H9 (cell line): ENCODE measurements at regions not wholly inside any gene's neighbourhood (a gene's known extent, or its start where the extent isn't known, plus 50 kb on each side); places are given as distances from the start of the nearest gene placed in this dataset.
"Not testable (repeated sequence)": the region's sequence is repeated elsewhere in the genome, so short reads cannot be mapped to it uniquely, and the experiment has no call there.

Source experiments
- DNase-seq: peaks from one replicate; pipeline ENCODE4 v3.0.0-alpha.2; 2017
- H2AFZ ChIP-seq: one replicate; pipeline ENCODE4 v1.6.1; 2013; ENCODE audit warnings: mild to moderate bottlenecking, low read length, control low read depth, moderate library complexity
- H2AK5ac ChIP-seq: 2 replicates; pipeline ENCODE4 v1.6.1; 2013; ENCODE audit warnings: low read length, control low read depth, mixed read lengths; ENCODE audit not compliant: insufficient read length
- H2BK120ac ChIP-seq: one replicate; pipeline ENCODE4 v1.6.1; 2013; ENCODE audit warnings: low read depth, mild to moderate bottlenecking, low read length, control low read depth, inconsistent platforms; ENCODE audit not compliant: poor library complexity, severe bottlenecking
- H2BK12ac ChIP-seq: 2 replicates; pipeline ENCODE4 v1.6.1; 2013; ENCODE audit warnings: low read length, control low read depth, mixed read lengths, low read depth; ENCODE audit not compliant: insufficient read length
- H2BK15ac ChIP-seq: 2 replicates; pipeline ENCODE4 v1.6.1; 2013; ENCODE audit warnings: low read depth, low read length, control low read depth
- H2BK20ac ChIP-seq: one replicate; pipeline ENCODE4 v1.6.1; 2013; ENCODE audit warnings: low read depth, mild to moderate bottlenecking, low read length, control low read depth, inconsistent platforms; ENCODE audit not compliant: poor library complexity, severe bottlenecking
- H2BK5ac ChIP-seq: 2 replicates; pipeline ENCODE4 v1.6.1; 2013; ENCODE audit warnings: low read length, control low read depth, mixed read lengths; ENCODE audit not compliant: insufficient read length
- H3K14ac ChIP-seq: 2 replicates; pipeline ENCODE4 v1.6.1; 2013; ENCODE audit warnings: low read length, control low read depth; ENCODE audit not compliant: insufficient read depth
- H3K18ac ChIP-seq: 2 replicates; pipeline ENCODE4 v1.6.1; 2013; ENCODE audit warnings: low read depth, mild to moderate bottlenecking, mixed read lengths, low read length, control low read depth; ENCODE audit not compliant: insufficient read length
- H3K23ac ChIP-seq: 2 replicates; pipeline ENCODE4 v1.6.1; 2013; ENCODE audit warnings: low read length, control low read depth, mixed read lengths, low read depth; ENCODE audit not compliant: insufficient read length
- H3K23me2 ChIP-seq: 2 replicates; pipeline ENCODE4 v1.6.1; 2013; ENCODE audit warnings: low read depth, mild to moderate bottlenecking, mixed read lengths, low read length, control low read depth; ENCODE audit not compliant: insufficient read length, poor library complexity, severe bottlenecking
- H3K27ac ChIP-seq: 2 replicates; pipeline ENCODE4 v1.5.1; 2013; ENCODE audit warnings: low read length, control low read depth, mixed read lengths, low read depth; ENCODE audit not compliant: insufficient read length
- H3K27me3 ChIP-seq: 2 replicates; pipeline ENCODE4 v1.6.1; 2013; ENCODE audit warnings: low read length, control low read depth, inconsistent platforms; ENCODE audit not compliant: insufficient read depth
- H3K4ac ChIP-seq: 2 replicates; pipeline ENCODE4 v1.6.1; 2013; ENCODE audit warnings: low read depth, mild to moderate bottlenecking, control low read depth, inconsistent platforms, low read length, moderate library complexity
- H3K4me1 ChIP-seq: 2 replicates; pipeline ENCODE4 v1.6.1; 2013; ENCODE audit warnings: low read length, control low read depth, inconsistent platforms; ENCODE audit not compliant: insufficient read depth
- H3K4me2 ChIP-seq: 2 replicates; pipeline ENCODE4 v1.6.1; 2013; ENCODE audit warnings: low read length, control low read depth, mixed read lengths; ENCODE audit not compliant: insufficient read length, insufficient read depth
- H3K56ac ChIP-seq: 2 replicates; pipeline ENCODE4 v1.6.1; 2013; ENCODE audit warnings: low read depth, mild to moderate bottlenecking, mixed read lengths, low read length, control low read depth; ENCODE audit not compliant: insufficient read length
- H3K79me1 ChIP-seq: 2 replicates; pipeline ENCODE4 v1.6.1; 2013; ENCODE audit warnings: low read depth, mild to moderate bottlenecking, moderate library complexity, low read length, control low read depth, inconsistent platforms; ENCODE audit not compliant: insufficient read depth, poor library complexity, severe bottlenecking
- H3K79me2 ChIP-seq: 2 replicates; pipeline ENCODE4 v1.6.1; 2013; ENCODE audit warnings: low read length, control low read depth, inconsistent platforms; ENCODE audit not compliant: insufficient read depth
- H3K9ac ChIP-seq: 2 replicates; pipeline ENCODE4 v1.6.1; 2013; ENCODE audit warnings: low read length, control low read depth, mixed read lengths; ENCODE audit not compliant: insufficient read length; ENCODE audit errors: extremely low read depth
- H3K9me3 ChIP-seq: one replicate; pipeline ENCODE4 v1.6.1; 2013; ENCODE audit warnings: low read depth, low read length, inconsistent platforms; ENCODE audit not compliant: control insufficient read depth
- H3T11ph ChIP-seq: one replicate; pipeline ENCODE4 v1.6.1; 2013; ENCODE audit warnings: mild to moderate bottlenecking, low read length, control low read depth, inconsistent platforms
- H4K20me1 ChIP-seq: one replicate; pipeline ENCODE4 v1.6.1; 2013; ENCODE audit not compliant: control insufficient read depth, insufficient read length, insufficient read depth
- H4K5ac ChIP-seq: 2 replicates; pipeline ENCODE4 v1.6.1; 2013; ENCODE audit warnings: low read depth, mild to moderate bottlenecking, mixed read lengths, low read length, control low read depth; ENCODE audit not compliant: insufficient read length
- H4K8ac ChIP-seq: replicated peaks from 2 replicates; pipeline ENCODE4 v1.6.1; 2013; ENCODE audit warnings: low read length, control low read depth, mixed read lengths, low read depth; ENCODE audit not compliant: insufficient read length
- H4K91ac ChIP-seq: 2 replicates; pipeline ENCODE4 v1.6.1; 2013; ENCODE audit warnings: low read depth, mild to moderate bottlenecking, moderate library complexity, mixed read lengths, low read length, control low read depth; ENCODE audit not compliant: insufficient read length
- H3K27ac Mint-ChIP-seq, 3 experiments: 2 replicates in 2 of 3; 3 replicates in 1 of 3; pipeline ENCODE4 v1.8.0; 2020 to 2021; ENCODE audit warnings: mixed read lengths in 3 of 3, mild to moderate bottlenecking in 1 of 3, moderate library complexity in 1 of 3
- H3K27me3 Mint-ChIP-seq: 2 replicates; pipeline ENCODE4 v1.8.0; 2021; ENCODE audit warnings: low read depth, mild to moderate bottlenecking, moderate library complexity, mixed read lengths
- H3K36me3 Mint-ChIP-seq, 3 experiments: 2 replicates in 2 of 3; 3 replicates in 1 of 3; pipeline ENCODE4 v1.8.0; 2020 to 2021; ENCODE audit warnings: low read depth in 3 of 3, mixed read lengths in 3 of 3; ENCODE audit not compliant: insufficient read depth in 1 of 3
- H3K4me1 Mint-ChIP-seq, 2 experiments: 2 replicates each; pipeline ENCODE4 v1.8.0; 2020; ENCODE audit warnings: mixed read lengths in 2 of 2
- H3K4me3 Mint-ChIP-seq, 2 experiments: 2 replicates in 1 of 2; 3 replicates in 1 of 2; pipeline ENCODE4 v1.8.0; 2020 to 2021; ENCODE audit warnings: mild to moderate bottlenecking in 2 of 2, mixed read lengths in 2 of 2, moderate library complexity in 1 of 2
- H3K9me3 Mint-ChIP-seq, 2 experiments: 2 replicates in 1 of 2; 3 replicates in 1 of 2; pipeline ENCODE4 v1.8.0; 2020; ENCODE audit warnings: mild to moderate bottlenecking in 2 of 2, mixed read lengths in 2 of 2, moderate library complexity in 1 of 2
- CTCF ChIP-seq: fragments of 200-600 bp; sonication (generic); conservative IDR thresholded peaks from 3 replicates; pipeline ENCODE4 v1.8.0; 2021; ENCODE audit warnings: antibody characterized with exemption, mild to moderate bottlenecking
- WGBS: extraction: QIAGEN DNeasy Blood & Tissue Kit; methylation state at CpG from one replicate; pipeline ENCODE4 v1.1.7; 2013; ENCODE audit warnings: missing lambda C conversion rate, low lambda C conversion rate, mixed read lengths; ENCODE audit not compliant: insufficient read length; ENCODE audit errors: extremely low coverage; 5-methylcytosine and 5-hydroxymethylcytosine counted together

- Mint-ChIP-seq H3K36me3 (peaks cover 0 to 4% (median 4%) of the 10 kb centered on the region in 3 experiments; a peak in 2 of 7 replicates), H3K4me1 (no peaks in the 10 kb centered on the region), H3K27ac (no peak overlapping the region), H3K9me3 (peaks cover 7 to 8% of the 10 kb centered on the region in 2 experiments; a peak in 3 of 5 replicates), H3K27me3 (peaks cover 2% of the 10 kb centered on the region; the same call in 1 of the 2 replicates), H3K4me3 (no peak overlapping the region)
- no CpG with 5 or more reads among the region's 2 CpGs for WGBS
- H4K91ac ChIP-seq, result no peak overlapping the region
- H4K20me1 ChIP-seq, result no peaks in the 10 kb centered on the region
- DNase-seq, result no peak
- no peak overlapping the region for H4K8ac ChIP-seq
- H3K79me2 ChIP-seq, result no peaks in the 10 kb centered on the region
- H3K23me2 ChIP-seq, result no peaks in the 10 kb centered on the region
- H3K27ac ChIP-seq, result no peak overlapping the region
- no peaks in the 10 kb centered on the region for H3K79me1 ChIP-seq
- H3K4me2 ChIP-seq, result no peak overlapping the region
- H3K9ac ChIP-seq, result no peak overlapping the region
- no peak overlapping the region for H3K4ac ChIP-seq
- H3K56ac ChIP-seq, result no peak overlapping the region
- no peaks in the 10 kb centered on the region for H3K4me1 ChIP-seq
- no peak overlapping the region for H3K14ac ChIP-seq
- no peak overlapping the region for H2BK12ac ChIP-seq
- no peak for TF ChIP-seq CTCF
- H3K23ac ChIP-seq, result no peak overlapping the region
- no peak overlapping the region for H2BK5ac ChIP-seq
- no peak overlapping the region for H2AK5ac ChIP-seq
- H3K27me3 ChIP-seq, result no peaks in the 10 kb centered on the region
- H3K18ac ChIP-seq, result no peak overlapping the region
- H4K5ac ChIP-seq, result no peak overlapping the region
- H3T11ph ChIP-seq, result no peak overlapping the region
- H2BK20ac ChIP-seq, result no peak overlapping the region
- H2BK15ac ChIP-seq, result no peak overlapping the region
- no peaks in the 10 kb centered on the region for H3K9me3 ChIP-seq
- H2AFZ ChIP-seq, result no peak overlapping the region
- H2BK120ac ChIP-seq, result no peak overlapping the region
These were observed 72.9 kb upstream of the PAM start for GRCh38 chr5:102682101-102682647.

- not testable (repeated sequence) for H2BK12ac ChIP-seq, H3K14ac ChIP-seq, H4K5ac ChIP-seq, H3K56ac ChIP-seq, H3K79me2 ChIP-seq, H4K8ac ChIP-seq, H2BK15ac ChIP-seq, H3K9me3 ChIP-seq, H2BK5ac ChIP-seq, H3K9ac ChIP-seq, H2BK120ac ChIP-seq, H2AK5ac ChIP-seq, H3K4ac ChIP-seq, H3T11ph ChIP-seq, H3K27ac ChIP-seq, H3K27me3 ChIP-seq, H3K4me3 Mint-ChIP-seq, H3K4me2 ChIP-seq, H2BK20ac ChIP-seq, H4K91ac ChIP-seq, H3K4me1 ChIP-seq, H3K23ac ChIP-seq, H3K79me1 ChIP-seq, H3K23me2 ChIP-seq, H3K27me3 Mint-ChIP-seq, H3K4me1 Mint-ChIP-seq, DNase-seq, H4K20me1 ChIP-seq, H3K18ac ChIP-seq, H2AFZ ChIP-seq
- Mint-ChIP-seq H3K36me3 (peaks cover 16 to 28% (median 20%) of the 10 kb centered on the region in 3 experiments), H3K27ac (peak overlapping the region in 1 of 3 experiments; percentile 26; a peak in 1 of 7 replicates), H3K9me3 (peaks cover 31 to 32% of the 10 kb centered on the region in 2 experiments)
- WGBS, result no CpG with 5 or more reads among the region's 7 CpGs
These were observed 67.0 kb upstream of the PAM start for GRCh38 chr5:102688076-102688475.
